Smooth muscle cell (in vitro differentiated cells): ENCODE measurements at regions not wholly inside any gene's neighbourhood (a gene's known extent, or its start where the extent isn't known, plus 50 kb on each side); places are given as distances from the start of the nearest gene placed in this dataset.

ENCODE experiments used
- DNase-seq: peaks from one replicate; lab custom pipeline; 2025; ENCODE audit not compliant: unreplicated experiment; lab: John Stamatoyannopoulos, UW
- H2AFZ ChIP-seq: fragments of 200-600 bp; sonication (generic); 2 replicates; pipeline ENCODE4 v1.6.0; 2016; ENCODE audit warnings: antibody characterized with exemption, low read depth, mild to moderate bottlenecking
- H3F3A ChIP-seq: fragments of 200-600 bp; sonication (generic); 2 replicates; pipeline ENCODE4 v1.6.0; 2017; ENCODE audit warnings: antibody characterized with exemption, low read depth
- H3K27ac ChIP-seq: fragments of 200-600 bp; sonication (generic); 2 replicates; pipeline ENCODE4 v1.5.1; 2016; ENCODE audit warnings: low read depth, mild to moderate bottlenecking
- H3K27me3 ChIP-seq: fragments of 200-600 bp; sonication (generic); 2 replicates; pipeline ENCODE4 v1.6.1; 2016; ENCODE audit warnings: low read depth, mild to moderate bottlenecking
- H3K36me3 ChIP-seq: fragments of 200-600 bp; sonication (generic); 2 replicates; pipeline ENCODE4 v1.5.1; 2016; ENCODE audit warnings: low read depth
- H3K4me1 ChIP-seq: fragments of 200-600 bp; sonication (generic); 2 replicates; pipeline ENCODE4 v1.5.1; 2016; ENCODE audit warnings: low read depth
- H3K4me2 ChIP-seq: fragments of 200-600 bp; sonication (generic); 2 replicates; pipeline ENCODE4 v1.6.0; 2016; ENCODE audit warnings: mild to moderate bottlenecking
- H3K4me3 ChIP-seq: fragments of 200-600 bp; sonication (generic); 2 replicates; pipeline ENCODE4 v1.5.1; 2016; ENCODE audit warnings: mild to moderate bottlenecking
- H3K79me2 ChIP-seq: fragments of 200-600 bp; sonication (generic); 2 replicates; pipeline ENCODE4 v1.6.0; 2016; ENCODE audit warnings: low read depth, mild to moderate bottlenecking
- H3K9ac ChIP-seq: fragments of 200-600 bp; sonication (generic); 2 replicates; pipeline ENCODE4 v1.6.0; 2016; ENCODE audit warnings: low read depth
- H3K9me3 ChIP-seq: fragments of 200-600 bp; sonication (generic); replicated peaks from 2 replicates; pipeline ENCODE4 v1.5.1; 2016; ENCODE audit warnings: low read depth
- H4K20me1 ChIP-seq: fragments of 200-600 bp; sonication (generic); 2 replicates; pipeline ENCODE4 v1.6.0; 2016; ENCODE audit warnings: low read depth
- WGBS: methylation state at CpG from one replicate; pipeline ENCODE4 v1.1.7; 2016; ENCODE audit warnings: low lambda C conversion rate; 5-methylcytosine and 5-hydroxymethylcytosine counted together
- TF ChIP-seq, protein P1 (sequence below): fragments of 200-600 bp; sonication (generic); IDR thresholded peaks from 2 replicates; pipeline ENCODE4 v1.5.1; 2017; ENCODE audit warnings: borderline replicate concordance, mild to moderate bottlenecking, antibody characterized with exemption; ENCODE audit not compliant: insufficient read depth, poor library complexity, severe bottlenecking

DNA sequence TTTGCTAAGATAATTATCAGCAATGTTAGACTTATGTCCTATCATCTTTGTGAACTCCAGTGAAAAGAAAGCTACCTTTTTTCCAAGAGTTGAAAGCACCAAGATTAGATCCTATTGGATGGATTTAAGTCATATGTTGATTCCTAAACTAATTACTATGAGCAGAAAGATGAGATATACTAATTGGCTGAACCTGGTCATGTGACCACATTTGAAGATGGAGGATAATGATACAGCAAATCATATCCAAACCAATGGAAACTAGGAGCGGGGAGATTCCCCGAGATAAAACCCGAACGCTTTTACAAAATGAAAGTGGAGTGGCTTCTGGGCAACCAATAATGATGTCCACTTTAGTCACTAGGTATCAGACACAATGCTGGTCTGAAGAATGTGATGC lies 1060.2 kb upstream of the EEF2KMT start:
- H4K20me1 ChIP-seq = no peaks in the 10 kb centered on the region
- H3K79me2 ChIP-seq = no peaks in the 10 kb centered on the region
- H3K9me3 ChIP-seq = no peaks in the 10 kb centered on the region
- H3K27me3 ChIP-seq = no peaks in the 10 kb centered on the region
- H2AFZ ChIP-seq = no peak overlapping the region
- H3K4me1 ChIP-seq = no peaks in the 10 kb centered on the region
- no peaks in the 10 kb centered on the region for H3K36me3 ChIP-seq
- H3K27ac ChIP-seq = no peak overlapping the region
- no peak overlapping the region for H3K4me3 ChIP-seq
- no peak for DNase-seq
- no peak overlapping the region for H3K9ac ChIP-seq
- H3K4me2 ChIP-seq = no peak overlapping the region
- WGBS = 100% methylated on average over 4 of the region's 4 CpGs
- TF ChIP-seq, protein P1, sequence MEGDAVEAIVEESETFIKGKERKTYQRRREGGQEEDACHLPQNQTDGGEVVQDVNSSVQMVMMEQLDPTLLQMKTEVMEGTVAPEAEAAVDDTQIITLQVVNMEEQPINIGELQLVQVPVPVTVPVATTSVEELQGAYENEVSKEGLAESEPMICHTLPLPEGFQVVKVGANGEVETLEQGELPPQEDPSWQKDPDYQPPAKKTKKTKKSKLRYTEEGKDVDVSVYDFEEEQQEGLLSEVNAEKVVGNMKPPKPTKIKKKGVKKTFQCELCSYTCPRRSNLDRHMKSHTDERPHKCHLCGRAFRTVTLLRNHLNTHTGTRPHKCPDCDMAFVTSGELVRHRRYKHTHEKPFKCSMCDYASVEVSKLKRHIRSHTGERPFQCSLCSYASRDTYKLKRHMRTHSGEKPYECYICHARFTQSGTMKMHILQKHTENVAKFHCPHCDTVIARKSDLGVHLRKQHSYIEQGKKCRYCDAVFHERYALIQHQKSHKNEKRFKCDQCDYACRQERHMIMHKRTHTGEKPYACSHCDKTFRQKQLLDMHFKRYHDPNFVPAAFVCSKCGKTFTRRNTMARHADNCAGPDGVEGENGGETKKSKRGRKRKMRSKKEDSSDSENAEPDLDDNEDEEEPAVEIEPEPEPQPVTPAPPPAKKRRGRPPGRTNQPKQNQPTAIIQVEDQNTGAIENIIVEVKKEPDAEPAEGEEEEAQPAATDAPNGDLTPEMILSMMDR = no peak
- no peaks in the 10 kb centered on the region for H3F3A ChIP-seq

DNA sequence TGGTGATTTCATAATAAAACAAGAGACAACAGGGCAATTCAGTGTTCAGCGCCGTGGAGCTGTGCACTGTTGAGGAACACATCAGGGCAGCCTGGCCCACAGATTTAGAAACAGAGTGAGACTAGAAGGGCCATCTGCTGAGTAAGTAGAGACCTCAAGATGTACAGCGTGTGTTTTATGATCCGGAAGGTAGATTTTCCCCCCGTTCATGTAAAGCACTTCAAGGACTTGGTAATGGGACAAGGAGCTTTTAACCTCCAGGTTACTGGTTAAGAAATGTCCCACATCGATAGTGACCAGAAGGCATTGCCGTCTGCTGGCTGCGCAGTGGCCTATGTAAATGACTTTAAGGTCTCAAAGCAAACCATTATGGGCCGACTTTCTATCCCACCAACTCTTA lies 1057.7 kb upstream of the EEF2KMT start:
- H3K4me2 ChIP-seq = no peak overlapping the region
- H3K36me3 ChIP-seq = no peaks in the 10 kb centered on the region
- TF ChIP-seq, protein P1 = no peak
- H3K9me3 ChIP-seq = no peaks in the 10 kb centered on the region
- no peak overlapping the region for H3K27ac ChIP-seq
- H3K4me3 ChIP-seq = no peak overlapping the region
- H3K9ac ChIP-seq = no peak overlapping the region
- no peaks in the 10 kb centered on the region for H3K4me1 ChIP-seq
- no peaks in the 10 kb centered on the region for H3K79me2 ChIP-seq
- H4K20me1 ChIP-seq = no peaks in the 10 kb centered on the region
- no peaks in the 10 kb centered on the region for H3F3A ChIP-seq
- H2AFZ ChIP-seq = no peak overlapping the region
- 91% methylated on average over 9 of the region's 9 CpGs for WGBS
- no peak for DNase-seq
- H3K27me3 ChIP-seq = no peaks in the 10 kb centered on the region

GRCh38 chr16:6153901-6154300 lies 1056.3 kb upstream of the EEF2KMT start:
- H3K4me3 ChIP-seq = no peak overlapping the region
- WGBS = 88% methylated on average over 5 of the region's 5 CpGs
- no peaks in the 10 kb centered on the region for H4K20me1 ChIP-seq
- no peaks in the 10 kb centered on the region for H3F3A ChIP-seq
- no peaks in the 10 kb centered on the region for H3K4me1 ChIP-seq
- no peaks in the 10 kb centered on the region for H3K9me3 ChIP-seq
- DNase-seq = no peak
- no peak overlapping the region for H3K27ac ChIP-seq
- H2AFZ ChIP-seq = no peak overlapping the region
- H3K4me2 ChIP-seq = no peak overlapping the region
- no peaks in the 10 kb centered on the region for H3K36me3 ChIP-seq
- TF ChIP-seq, protein P1 = no peak
- no peaks in the 10 kb centered on the region for H3K27me3 ChIP-seq
- H3K9ac ChIP-seq = no peak overlapping the region
- no peaks in the 10 kb centered on the region for H3K79me2 ChIP-seq

DNA sequence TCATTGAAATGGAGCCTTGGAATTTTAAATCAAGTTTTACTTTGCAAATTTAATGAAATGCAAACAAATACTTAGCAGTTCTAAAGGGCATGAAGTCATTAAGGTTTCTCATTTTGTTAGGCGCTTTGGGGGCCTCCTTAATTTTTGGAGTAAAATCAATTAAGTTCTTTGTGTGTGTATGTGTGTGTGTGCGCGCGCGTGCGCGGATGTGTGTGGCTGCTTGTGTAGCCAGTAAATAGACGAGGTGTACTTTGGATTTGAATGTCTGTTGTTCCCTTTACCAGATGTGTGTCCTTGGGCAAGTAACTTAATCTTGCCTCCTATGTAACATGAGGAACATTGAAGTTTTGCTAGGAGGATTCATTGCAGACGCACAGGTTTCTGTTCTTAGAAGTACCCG lies 1051.4 kb upstream of the EEF2KMT start:
- Histone ChIP-seq H3K9ac (no peak overlapping the region), H3K4me1 (no peaks in the 10 kb centered on the region), H3K9me3 (no peaks in the 10 kb centered on the region), H2AFZ (no peak overlapping the region), H4K20me1 (no peaks in the 10 kb centered on the region), H3K27ac (no peak overlapping the region), H3F3A (no peaks in the 10 kb centered on the region), H3K4me2 (no peak overlapping the region), H3K36me3 (no peaks in the 10 kb centered on the region), H3K79me2 (no peaks in the 10 kb centered on the region), H3K4me3 (no peak overlapping the region), H3K27me3 (no peaks in the 10 kb centered on the region)
- TF ChIP-seq, protein P1 = no peak
- WGBS = 90% methylated on average over 10 of the region's 10 CpGs
- no peak for DNase-seq
